NCI-H345 treated with DMSO at 0.1 percent for 48 hours (cell line): ENCODE measurements at regions not wholly inside any gene's neighbourhood (a gene's known extent, or its start where the extent isn't known, plus 50 kb on each side); places are given as distances from the start of the nearest gene placed in this dataset.

Experiments
- DNase-seq: peaks from one replicate; lab custom pipeline; 2025; ENCODE audit not compliant: unreplicated experiment; lab: John Stamatoyannopoulos, UW

DNA sequence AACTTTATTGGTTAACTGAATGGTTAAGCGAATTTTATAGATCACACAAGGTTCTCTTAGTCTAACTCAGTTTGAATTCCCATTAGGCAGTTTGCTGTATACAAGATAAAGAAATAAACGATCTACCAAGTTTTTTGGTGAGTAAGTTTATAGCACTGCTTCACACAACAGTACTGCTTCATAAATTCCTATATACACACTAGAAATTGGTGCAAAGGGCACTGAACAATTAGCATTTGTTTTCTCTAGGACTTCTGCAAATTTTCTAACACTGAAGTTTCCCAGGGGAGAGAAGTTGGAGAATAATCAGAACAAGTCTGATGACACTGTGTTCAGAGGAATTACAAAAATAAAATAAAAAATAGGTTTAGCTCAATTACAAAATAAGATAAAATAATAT lies 1138.8 kb upstream of the PCDH9 start:
- DNase-seq = no peak

DNA sequence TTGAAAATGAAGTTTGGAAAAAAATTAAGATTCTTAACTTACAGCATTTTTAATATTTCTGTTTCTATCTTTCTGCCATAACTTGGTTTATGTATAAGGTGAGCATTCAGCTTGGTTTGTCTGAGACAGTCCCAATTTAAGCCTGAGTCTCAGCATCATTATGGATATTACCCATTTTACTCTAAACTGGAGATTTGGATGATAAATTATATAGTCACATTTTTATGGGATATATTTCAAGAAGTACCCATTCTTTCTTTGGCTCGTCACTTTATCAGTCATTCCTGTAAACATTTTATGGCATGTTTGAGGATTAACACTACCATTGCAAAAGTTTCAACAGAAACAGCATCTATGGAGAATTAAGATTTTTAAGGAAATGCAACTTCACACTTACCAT lies 1129.0 kb upstream of the PCDH9 start:
- no peak for DNase-seq

DNA sequence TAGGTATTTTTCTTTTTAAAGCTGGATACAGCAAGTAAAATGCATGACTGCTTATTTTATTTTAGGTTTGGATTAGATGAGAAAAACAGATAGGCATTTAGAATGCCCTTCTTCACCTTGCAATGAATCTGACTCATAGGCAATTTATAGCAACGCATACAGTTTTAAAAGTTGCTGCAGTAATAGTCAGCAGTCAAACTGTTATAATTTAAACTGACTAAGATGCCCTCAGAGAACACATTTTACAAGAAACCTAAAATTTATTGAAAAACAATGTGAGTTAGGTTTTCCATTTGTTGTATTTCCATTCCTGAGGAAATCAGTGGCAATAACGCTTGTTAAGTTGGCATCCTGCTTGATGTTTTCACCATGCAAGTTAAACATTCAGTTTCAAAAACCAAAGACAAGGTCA lies 1128.2 kb upstream of the PCDH9 start:
- DNase-seq = no peak

DNA sequence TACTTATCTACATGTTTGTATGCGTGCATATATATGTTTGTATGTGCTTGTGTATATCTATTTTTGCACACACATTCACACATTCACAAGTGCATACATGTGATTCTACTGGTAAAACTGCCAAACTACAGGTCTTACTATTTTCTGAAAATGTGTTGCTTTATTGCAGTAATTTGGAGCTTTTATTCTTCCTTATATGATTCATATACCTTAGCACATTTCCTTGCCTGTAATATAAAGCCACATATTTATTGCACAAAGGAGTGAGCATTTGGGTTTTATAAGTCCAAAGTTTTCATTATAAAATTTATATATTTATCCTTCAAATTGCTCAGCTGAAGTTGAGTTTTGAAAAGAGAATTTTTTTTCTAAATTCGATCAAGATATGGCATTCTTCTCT lies 1120.4 kb upstream of the PCDH9 start:
- no peak for DNase-seq

DNA sequence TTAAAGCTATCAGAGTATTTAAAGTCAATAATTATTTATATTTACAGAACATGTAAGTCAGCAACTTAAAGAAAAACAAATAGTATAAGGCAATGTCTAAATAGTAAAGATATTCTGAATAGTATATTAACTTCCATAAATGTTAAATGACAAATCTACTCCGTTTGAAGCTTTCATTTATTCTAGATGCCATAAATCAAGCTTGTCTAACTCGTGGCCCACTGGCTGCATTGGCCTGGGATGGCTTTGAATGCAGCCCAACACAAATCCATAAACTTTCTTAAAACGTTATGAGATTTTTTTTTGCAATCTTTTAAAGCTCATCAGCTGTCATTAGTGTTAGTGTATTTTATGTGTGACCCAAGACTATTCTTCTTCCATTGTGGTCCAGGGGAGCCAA lies 1117.1 kb upstream of the PCDH9 start:
- DNase-seq = no peak

DNA sequence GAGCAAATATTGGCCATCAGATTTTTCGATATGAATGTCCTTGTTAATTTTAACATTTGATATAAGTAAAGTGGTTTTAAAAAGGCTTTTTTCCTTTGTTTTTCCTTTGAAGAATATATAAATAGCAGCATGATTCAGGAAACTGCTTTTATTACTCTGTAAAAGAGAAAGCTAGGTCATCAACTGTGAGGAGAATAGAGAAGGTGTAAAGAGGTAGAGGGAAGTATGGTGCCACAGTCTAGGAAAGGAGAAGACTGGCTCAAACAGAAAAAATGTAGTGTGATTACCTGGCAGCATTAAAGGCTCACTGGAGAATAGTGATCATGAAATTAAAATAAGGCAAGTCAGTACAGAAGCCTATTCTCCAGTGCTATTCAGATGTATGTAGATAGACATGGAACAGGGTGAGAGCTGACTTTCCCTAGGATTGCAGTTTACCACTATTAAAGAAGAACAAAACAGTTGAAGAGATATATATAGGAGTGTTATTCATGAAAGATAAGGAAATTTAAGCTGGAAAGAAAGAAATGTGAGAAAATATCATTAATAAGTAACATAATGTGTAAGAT lies 1115.9 kb upstream of the PCDH9 start:
- no peak for DNase-seq

DNA sequence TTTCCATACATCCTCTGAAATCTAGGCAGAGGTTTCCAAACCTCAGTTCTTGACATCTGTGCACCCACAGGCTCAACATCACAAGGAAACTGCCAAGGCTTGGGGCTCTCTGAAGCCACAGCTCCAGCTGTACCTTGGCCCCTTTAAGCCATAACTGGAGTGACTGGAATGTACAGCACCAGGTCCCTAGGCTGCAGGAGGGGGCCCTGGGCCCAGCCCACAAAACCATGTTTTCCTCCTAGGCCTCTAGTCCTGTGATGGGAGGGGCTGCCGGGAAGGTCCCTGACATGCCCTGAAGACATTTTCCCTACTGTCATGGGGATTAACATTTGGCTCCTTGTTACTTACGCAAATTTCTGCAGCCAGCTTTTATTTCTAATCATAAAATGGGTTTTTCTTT lies 1093.0 kb upstream of the PCDH9 start:
- DNase-seq = no peak

DNA sequence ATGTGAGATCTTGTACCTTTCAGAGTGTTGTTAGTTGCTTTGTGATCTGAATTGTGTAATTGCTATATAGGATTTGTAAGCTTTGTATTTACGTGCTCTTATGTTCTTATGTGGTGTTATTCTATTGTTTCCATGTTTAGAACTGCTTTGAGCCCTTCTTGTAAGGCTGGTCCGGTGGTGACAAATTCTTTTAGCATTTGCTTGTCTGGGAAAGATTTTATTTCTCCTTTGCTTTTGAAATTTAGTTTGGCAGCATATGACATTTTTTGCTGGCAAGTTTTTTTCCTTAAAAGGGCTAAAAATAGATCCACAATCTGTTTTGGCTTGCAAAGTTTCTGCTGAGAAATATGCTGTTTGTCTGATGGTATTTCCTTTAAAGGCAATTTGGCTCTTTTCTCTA lies 1089.2 kb upstream of the PCDH9 start:
- DNase-seq = no peak

DNA sequence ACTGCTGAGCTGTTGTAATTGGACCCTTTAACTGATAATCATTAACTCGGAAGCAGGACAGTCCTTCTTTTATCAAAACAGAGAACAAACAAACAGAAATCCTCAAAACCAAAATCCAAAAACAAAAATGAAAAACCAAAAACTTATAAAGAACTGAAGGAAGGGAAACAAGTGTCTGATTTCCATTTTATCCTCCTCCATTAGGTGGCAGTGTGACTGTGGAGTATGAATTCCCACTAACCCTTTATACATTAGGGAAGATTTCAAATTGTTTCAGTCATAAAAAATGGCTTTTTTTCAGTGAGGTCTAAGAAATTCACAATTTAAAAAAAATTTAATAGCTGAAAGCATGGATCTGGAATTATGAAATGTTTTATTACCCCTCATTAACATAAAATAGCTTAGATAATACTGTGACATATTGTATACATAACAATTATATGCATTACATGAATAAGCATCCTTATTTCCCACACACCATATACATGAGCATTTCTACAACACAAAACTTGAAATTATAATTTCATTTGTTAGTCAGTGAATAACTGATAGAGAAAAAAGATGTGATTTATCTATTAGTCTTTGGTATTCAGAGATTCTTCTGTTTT lies 1074.3 kb upstream of the PCDH9 start:
- DNase-seq = peak; percentile 45

DNA sequence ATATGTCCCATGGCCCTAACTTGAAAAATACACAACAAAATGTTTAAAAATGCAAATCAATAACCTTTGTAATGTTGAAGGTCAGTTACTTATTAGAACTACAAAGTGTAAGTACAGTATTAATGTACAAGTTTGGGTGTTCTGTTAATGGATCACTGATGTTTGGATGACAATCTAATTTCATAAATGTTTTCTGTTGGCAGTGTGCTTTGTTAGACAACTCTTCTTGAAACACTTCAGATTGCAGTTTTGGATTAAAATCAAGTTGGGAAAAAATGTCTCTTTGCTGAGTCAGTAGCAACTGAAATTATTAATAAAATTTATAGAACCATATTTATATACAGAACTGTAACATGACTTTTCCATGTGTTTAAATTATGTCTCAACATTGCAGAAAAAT lies 1063.5 kb upstream of the PCDH9 start:
- no peak for DNase-seq

DNA sequence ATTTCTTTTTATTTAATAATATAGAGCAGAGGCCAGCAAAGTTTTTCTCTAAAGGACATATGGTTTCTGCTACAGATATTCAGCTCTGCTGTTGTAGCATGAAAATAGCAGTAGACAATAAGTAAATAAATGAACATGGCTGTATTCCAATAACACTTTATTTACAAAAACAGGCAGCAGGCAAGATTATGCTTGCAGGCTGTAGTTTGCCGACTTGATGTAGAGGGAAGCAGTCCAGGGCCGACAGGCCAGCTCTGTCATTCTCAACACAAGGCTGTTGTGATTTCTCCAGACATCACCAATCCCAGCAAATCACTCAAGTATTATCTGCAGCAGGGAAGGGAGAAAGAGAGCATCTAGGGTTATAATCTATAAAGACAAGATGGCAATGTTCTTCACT lies 1062.5 kb upstream of the PCDH9 start:
- DNase-seq = no peak

DNA sequence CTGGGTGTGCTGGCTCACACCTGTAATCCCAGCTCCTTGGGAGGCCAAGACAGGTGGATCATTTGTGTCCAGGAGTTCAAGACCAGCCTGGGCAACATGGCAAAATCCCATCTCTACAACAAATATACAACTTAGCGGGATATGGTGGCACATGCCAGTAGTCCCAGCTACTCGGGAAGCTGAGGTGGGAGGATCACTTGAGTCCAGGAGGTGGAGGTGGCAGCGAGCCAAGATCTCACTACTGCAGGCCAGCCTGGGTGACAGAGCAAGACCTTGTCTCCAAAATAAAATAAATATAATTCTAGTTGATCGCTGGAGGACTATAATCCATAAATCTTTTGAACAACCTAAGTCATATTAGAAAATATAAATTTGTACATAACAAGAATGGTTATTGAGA lies 1061.5 kb upstream of the PCDH9 start:
- DNase-seq = no peak

DNA sequence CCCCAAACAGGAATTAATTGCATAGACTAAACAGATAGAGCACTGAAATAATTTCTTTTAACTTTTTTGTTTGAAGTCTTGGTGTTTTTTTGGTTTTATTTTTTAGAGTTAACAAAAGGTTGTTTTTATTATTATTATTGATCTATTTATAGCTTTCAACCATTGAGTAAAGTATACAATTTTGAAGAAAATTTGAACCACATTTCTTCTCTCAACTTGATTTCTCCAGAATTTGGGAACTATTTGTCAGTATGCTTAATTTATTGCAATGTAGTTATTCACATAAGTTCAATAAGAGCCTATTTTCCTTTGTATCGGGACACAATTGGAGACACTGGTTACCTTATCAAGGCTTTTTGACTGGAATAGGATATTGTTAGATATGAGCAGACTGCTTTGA lies 1045.6 kb upstream of the PCDH9 start:
- no peak for DNase-seq

DNA sequence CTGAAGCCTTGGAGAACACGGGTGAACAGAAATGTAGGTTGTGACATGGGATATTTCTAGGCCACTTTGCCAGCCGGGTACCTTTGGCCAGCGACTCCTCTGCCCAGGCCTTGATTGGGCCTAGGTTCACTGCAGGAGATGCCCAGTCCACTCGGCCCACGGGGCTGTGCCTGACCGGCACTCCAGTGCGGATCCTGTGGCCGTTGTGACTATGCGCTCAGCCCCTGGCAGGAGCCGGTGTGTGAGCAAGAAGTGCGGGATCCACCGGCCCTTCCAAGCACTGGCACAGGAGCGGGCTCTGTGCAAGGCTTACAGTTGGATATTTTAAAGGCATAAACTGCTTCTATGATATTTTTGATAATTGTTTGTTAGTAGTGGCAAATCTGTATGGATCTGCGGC lies 1042.5 kb upstream of the PCDH9 start:
- no peak for DNase-seq

DNA sequence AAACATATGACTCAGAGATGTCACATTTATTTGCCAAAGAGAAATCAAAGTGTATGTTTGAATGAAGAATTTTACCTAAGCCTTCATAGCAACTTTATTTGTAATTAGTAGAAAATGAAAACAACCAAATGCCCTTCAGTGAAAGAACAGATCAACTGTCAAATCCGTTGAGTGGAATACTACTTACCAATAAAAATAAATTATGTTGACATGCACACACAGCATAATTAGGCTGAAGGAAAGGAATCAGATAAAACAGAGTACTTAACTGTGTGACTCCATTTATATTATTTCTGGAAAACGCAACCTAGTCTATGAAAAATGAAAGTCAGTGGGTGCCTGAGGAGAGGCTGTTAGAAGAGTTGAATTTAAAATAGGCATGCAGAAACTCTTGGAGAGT lies 1034.6 kb upstream of the PCDH9 start:
- DNase-seq = no peak

DNA sequence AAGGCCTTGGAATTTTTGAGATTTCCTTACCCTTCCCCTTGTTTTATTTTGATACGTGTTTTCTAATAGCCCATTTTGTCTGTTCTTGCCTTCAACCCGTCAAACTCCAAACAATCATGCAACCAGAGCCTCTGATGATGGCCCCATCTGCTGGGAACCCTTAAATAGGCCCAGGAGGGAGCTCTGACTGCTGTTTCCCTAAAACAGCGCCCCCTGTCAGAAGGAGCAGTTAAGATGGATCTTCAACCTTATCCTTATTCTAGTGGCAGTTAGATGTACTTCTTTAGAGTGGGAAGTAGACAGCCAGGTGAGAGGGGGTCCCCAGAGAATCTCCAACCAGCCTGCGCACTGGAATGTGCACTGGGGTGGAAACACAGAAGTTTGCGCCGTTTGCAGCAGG lies 1031.0 kb upstream of the PCDH9 start:
- no peak for DNase-seq

DNA sequence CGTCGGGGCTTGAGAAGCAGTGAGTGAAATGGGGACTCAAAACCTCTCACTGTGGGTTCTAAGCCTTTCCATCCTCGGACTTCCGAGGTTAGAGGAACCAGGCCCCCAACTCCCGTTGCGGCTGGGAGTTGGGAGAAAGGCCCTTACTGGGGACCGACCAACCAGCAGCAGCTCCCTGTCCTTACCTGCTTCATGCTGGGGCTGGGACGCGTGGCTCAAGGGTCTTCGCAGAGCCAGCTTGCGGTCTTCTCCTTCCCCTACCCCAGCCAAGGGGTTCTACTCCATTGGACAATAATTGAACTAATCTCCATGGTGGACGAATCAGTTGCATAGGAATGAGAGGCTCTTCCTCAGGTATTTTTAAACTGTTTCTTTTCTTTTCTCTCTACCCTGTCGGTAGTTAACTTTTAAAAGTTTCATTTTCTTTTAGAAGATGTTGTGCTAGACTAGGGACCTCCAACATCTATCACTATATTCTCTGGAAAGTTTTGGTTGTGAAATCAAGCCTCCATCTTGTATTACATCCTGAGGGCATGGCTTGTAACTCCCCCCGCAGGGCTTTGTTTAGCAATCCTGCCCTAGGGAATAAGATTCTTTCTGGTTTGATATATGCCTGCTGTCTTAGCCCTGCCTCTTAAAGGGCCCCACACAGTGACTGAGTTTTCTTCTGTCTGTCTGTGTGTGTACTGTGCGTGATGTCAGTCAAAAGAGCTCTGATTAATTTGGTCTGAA lies 1027.1 kb upstream of the PCDH9 start:
- no peak for DNase-seq

DNA sequence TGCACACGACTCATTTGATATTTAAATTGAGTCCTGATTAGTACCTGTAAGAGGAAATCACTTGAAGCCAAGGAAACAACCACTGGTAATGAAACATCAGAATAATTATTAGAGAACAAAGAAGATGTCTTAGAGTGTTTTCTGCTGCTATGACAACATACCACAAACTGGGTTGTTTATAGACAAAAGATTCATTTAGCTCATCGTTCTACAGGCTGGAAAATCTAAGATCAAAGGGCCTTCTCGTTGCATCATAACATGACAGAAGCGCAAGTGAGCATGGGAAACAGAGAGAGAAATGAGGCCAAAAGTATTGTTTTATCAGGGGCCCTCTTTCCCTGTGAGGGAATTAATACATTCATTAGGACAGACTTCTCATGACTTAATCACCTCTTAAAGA lies 1024.0 kb upstream of the PCDH9 start:
- no peak for DNase-seq

DNA sequence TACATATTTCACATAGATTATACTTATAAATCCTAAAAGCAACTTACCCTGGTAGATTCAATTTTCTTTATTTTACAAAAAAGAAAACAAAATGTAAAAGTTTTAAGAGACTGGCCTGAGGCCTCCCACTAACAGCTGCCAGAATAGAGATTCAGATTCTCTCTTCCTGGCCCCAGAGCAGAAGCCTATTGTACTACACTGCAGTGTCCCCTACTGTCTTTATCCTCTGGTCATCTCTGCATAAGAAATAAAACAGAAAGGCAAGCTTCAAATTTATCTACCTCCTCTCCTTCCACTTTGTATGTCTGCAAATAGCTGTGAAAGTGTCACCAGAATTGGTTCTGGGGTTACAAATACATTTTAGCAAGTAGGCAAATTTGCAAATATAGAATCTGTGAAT lies 1004.1 kb upstream of the PCDH9 start:
- no peak for DNase-seq

DNA sequence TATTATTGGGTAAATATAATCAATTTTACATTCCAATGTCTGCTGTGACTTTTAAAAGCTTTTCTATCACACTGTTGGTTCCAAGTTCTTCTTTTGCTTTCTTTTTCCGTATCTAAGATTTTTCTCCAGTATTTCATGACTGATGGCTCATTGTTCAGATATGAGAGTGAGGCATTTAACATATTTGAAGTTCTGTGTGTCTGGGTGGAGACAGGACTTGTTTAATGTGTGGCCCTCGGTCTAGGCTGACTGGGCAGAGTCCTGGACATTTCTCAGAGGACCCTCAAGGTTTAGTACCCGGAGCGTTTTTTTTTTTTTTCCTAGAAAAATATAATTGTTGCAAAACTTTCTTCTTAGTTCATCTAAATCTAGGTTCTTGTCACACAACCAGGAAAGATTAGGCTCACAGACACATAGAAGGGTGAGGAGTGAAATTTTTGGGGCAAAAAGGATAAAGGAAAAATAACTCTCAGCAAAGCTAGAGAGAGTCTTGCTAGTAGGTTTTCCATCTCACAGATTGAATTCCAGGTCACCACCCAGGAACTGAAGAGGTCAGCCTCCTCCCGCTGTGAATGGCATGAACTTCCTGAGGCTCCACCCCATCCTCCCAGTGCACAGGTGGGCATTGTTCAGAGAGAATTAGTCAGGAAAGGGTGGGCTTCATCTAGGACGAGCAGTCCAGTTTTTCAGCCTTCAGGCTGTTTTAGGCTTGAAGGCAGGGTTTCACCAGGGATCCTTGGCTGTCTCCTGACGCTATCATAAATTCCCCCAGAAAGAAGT lies 1002.4 kb upstream of the PCDH9 start:
- DNase-seq = no peak

DNA sequence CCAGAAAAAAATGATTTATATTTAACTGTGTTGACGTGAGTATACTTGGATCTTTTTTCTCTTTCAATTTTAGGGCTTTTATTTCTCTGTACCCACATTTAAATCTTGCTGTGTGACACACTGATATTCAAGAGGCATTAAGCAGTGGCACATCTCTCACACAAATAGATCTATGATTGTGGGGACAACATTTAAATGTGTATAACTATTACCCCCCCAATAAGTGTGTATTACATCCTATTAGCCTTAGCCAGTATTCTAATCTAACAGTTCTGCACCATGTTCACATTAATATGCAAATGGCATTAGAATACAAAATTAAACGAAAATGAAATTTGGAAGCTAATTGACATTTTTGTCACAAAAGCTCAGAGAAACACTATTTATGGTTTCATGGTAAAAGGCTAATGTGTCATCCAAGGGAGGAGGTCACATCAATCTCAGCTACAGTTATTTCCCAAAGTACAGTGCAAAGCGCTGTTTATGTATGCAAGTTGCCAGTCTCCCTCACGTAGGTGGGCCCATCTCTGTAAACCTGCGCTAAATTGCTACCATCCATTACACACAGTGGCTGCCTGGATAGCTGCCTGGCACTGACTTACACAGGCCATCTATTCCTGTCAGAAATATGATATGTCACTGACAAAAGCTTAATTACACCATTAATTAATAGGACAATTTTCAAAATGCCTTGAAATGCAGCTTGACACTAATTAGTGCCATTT lies 984.7 kb upstream of the PCDH9 start:
- no peak for DNase-seq
